Vagina (tissue), 2 donors: ENCODE measurements at regions not wholly inside any gene's neighbourhood (a gene's known extent, or its start where the extent isn't known, plus 50 kb on each side); places are given as distances from the start of the nearest gene placed in this dataset.

Experiments used
- DNase-seq, 2 donors: peaks; one replicate each; pipeline ENCODE4 v3.0.0-alpha.2; 2017; ENCODE audit errors: extremely low spot score in 2 of 2
- H3K27ac ChIP-seq: fragments of 200-600 bp; sonication (generic); one replicate; pipeline ENCODE4 v1.5.1; 2019
- H3K27me3 ChIP-seq: fragments of 200-600 bp; sonication (generic); one replicate; pipeline ENCODE4 v1.5.1; 2019
- H3K36me3 ChIP-seq, 2 donors: fragments of 200-600 bp; sonication (generic); one replicate each; pipeline ENCODE4 v1.5.1; 2017 to 2019
- H3K4me1 ChIP-seq: fragments of 200-600 bp; sonication (generic); one replicate; pipeline ENCODE4 v1.5.1; 2019
- H3K4me3 ChIP-seq, 2 donors: fragments of 200-600 bp; sonication (generic); 1 replicate in 1 of 2; 2 replicates in 1 of 2; pipeline ENCODE4 v1.5.1; 2016 to 2019
- H3K9me3 ChIP-seq: fragments of 200-600 bp; sonication (generic); one replicate; pipeline ENCODE4 v1.5.1; 2019
- CTCF ChIP-seq, 3 experiments: fragments of 450-650 bp in 2 of 3; fragments of 200-600 bp in 1 of 3; sonication (generic) in 1 of 3; IDR thresholded peaks; one replicate each; pipeline ENCODE4 v1.5.1; 2017 to 2019; ENCODE audit warnings: antibody characterized with exemption in 3 of 3, mild to moderate bottlenecking in 2 of 3, moderate library complexity in 2 of 3
- POLR2A ChIP-seq, 2 donors: fragments of 450-650 bp; IDR thresholded peaks; one replicate each; pipeline ENCODE4 v1.6.1; 2017; ENCODE audit warnings: antibody characterized with exemption in 2 of 2, mild to moderate bottlenecking in 2 of 2, moderate library complexity in 2 of 2
- POLR2AphosphoS5 ChIP-seq, 2 donors: sonication (generic); formaldehyde crosslinking; IDR thresholded peaks; one replicate each; pipeline ENCODE4 v1.9.0; 2017; ENCODE audit warnings: antibody characterized with exemption in 2 of 2, mild to moderate bottlenecking in 2 of 2, low read depth in 1 of 2; ENCODE audit not compliant: insufficient read depth in 1 of 2
- intact Hi-C: fragments of 100-400 bp; cut with DNase I; formaldehyde crosslinking; loops from one replicate; pipeline ENCODE4 v1.15.1; 2023

- intact Hi-C loops, result no loop called here
- no peaks in the 10 kb centered on the region for H3K36me3 ChIP-seq
- H3K9me3 ChIP-seq, result no peaks in the 10 kb centered on the region
- H3K27me3 ChIP-seq, result no peaks in the 10 kb centered on the region
- no peaks in the 10 kb centered on the region for H3K4me1 ChIP-seq
- no peak for TF ChIP-seq POLR2A (IDR thresholded peaks at IDR 0.05)
- TF ChIP-seq POLR2AphosphoS5 (IDR thresholded peaks at IDR 0.05; ENCODE audit: insufficient read depth in 1 of 2, low read depth in 1 of 2), result no peak
- TF ChIP-seq CTCF (IDR thresholded peaks at IDR 0.05), result no peak
- H3K27ac ChIP-seq, result no peak overlapping the region
- H3K4me3 ChIP-seq, result no peak overlapping the region
- DNase-seq, result peak in 1 of 2 donors; percentile 46
Observed at GRCh38 chr2:236403125-236403524, 138.9 kb upstream of the ASB18 start.

- Histone ChIP-seq H3K4me3 (no peak overlapping the region), H3K36me3 (no peaks in the 10 kb centered on the region), H3K27ac (no peak overlapping the region), H3K27me3 (no peaks in the 10 kb centered on the region), H3K9me3 (no peaks in the 10 kb centered on the region), H3K4me1 (no peaks in the 10 kb centered on the region)
- intact Hi-C loops, result no loop called here
- DNase-seq, result peak in 1 of 2 donors; percentile 74
- TF ChIP-seq CTCF (IDR thresholded peaks at IDR 0.05) (no peak), POLR2AphosphoS5 (IDR thresholded peaks at IDR 0.05; ENCODE audit: insufficient read depth in 1 of 2, low read depth in 1 of 2) (no peak), POLR2A (IDR thresholded peaks at IDR 0.05) (no peak)
Observed at GRCh38 chr2:236403811-236404210, 139.6 kb upstream of the ASB18 start.

- no peaks in the 10 kb centered on the region for H3K4me1 ChIP-seq
- no peak for TF ChIP-seq CTCF (IDR thresholded peaks at IDR 0.05)
- TF ChIP-seq POLR2AphosphoS5 (IDR thresholded peaks at IDR 0.05; ENCODE audit: insufficient read depth in 1 of 2, low read depth in 1 of 2), result no peak
- no peak for TF ChIP-seq POLR2A (IDR thresholded peaks at IDR 0.05)
- no peak overlapping the region for H3K27ac ChIP-seq
- DNase-seq, result peak in 1 of 2 donors; percentile 67
- intact Hi-C loops, result no loop called here
- no peaks in the 10 kb centered on the region for H3K9me3 ChIP-seq
- no peaks in the 10 kb centered on the region for H3K27me3 ChIP-seq
- H3K36me3 ChIP-seq, result no peaks in the 10 kb centered on the region
- H3K4me3 ChIP-seq, result no peak overlapping the region
Observed at GRCh38 chr2:236404346-236404745, 140.1 kb upstream of the ASB18 start.

GRCh38 chr2:236405357-236405756, 141.2 kb upstream of the ASB18 start:
- intact Hi-C loops, result no loop called here
- DNase-seq, result no peak
- no peaks in the 10 kb centered on the region for H3K9me3 ChIP-seq
- H3K36me3 ChIP-seq, result no peaks in the 10 kb centered on the region
- H3K4me1 ChIP-seq, result no peaks in the 10 kb centered on the region
- H3K27ac ChIP-seq, result no peak overlapping the region
- no peaks in the 10 kb centered on the region for H3K27me3 ChIP-seq
- no peak for TF ChIP-seq POLR2AphosphoS5 (IDR thresholded peaks at IDR 0.05; ENCODE audit: insufficient read depth in 1 of 2, low read depth in 1 of 2)
- TF ChIP-seq POLR2A (IDR thresholded peaks at IDR 0.05), result no peak
- TF ChIP-seq CTCF (IDR thresholded peaks at IDR 0.05), result no peak
- no peak overlapping the region for H3K4me3 ChIP-seq

- intact Hi-C loops, result no loop called here
- H3K27ac ChIP-seq, result no peak overlapping the region
- H3K4me3 ChIP-seq, result no peak overlapping the region
- peak in 1 of 2 donors; percentile 64 for DNase-seq
- no peaks in the 10 kb centered on the region for H3K27me3 ChIP-seq
- TF ChIP-seq POLR2A (IDR thresholded peaks at IDR 0.05) (no peak), POLR2AphosphoS5 (IDR thresholded peaks at IDR 0.05; ENCODE audit: insufficient read depth in 1 of 2, low read depth in 1 of 2) (no peak), CTCF (IDR thresholded peaks at IDR 0.05) (no peak)
- H3K4me1 ChIP-seq, result no peaks in the 10 kb centered on the region
- no peaks in the 10 kb centered on the region for H3K36me3 ChIP-seq
- no peaks in the 10 kb centered on the region for H3K9me3 ChIP-seq
Observed at GRCh38 chr2:236408090-236408489, 143.9 kb upstream of the ASB18 start.
